ENCODE measurements at regions not wholly inside any gene's neighbourhood (a gene's known extent, or its start where the extent isn't known, plus 50 kb on each side); places are given as distances from the start of the nearest gene placed in this dataset.
"Not testable (repeated sequence)": the region's sequence is repeated elsewhere in the genome, so short reads cannot be mapped to it uniquely, and the experiment has no call there.

- no peak for DNase-seq
Observed at GRCh38 chr1:14420686-14421085, 177.8 kb upstream of the KAZN start.

- DNase-seq = no peak
Observed at GRCh38 chr1:14421295-14421976, 177.0 kb upstream of the KAZN start.

- no peak for DNase-seq
Observed at GRCh38 chr1:14421977-14422609, 176.4 kb upstream of the KAZN start.

DNA sequence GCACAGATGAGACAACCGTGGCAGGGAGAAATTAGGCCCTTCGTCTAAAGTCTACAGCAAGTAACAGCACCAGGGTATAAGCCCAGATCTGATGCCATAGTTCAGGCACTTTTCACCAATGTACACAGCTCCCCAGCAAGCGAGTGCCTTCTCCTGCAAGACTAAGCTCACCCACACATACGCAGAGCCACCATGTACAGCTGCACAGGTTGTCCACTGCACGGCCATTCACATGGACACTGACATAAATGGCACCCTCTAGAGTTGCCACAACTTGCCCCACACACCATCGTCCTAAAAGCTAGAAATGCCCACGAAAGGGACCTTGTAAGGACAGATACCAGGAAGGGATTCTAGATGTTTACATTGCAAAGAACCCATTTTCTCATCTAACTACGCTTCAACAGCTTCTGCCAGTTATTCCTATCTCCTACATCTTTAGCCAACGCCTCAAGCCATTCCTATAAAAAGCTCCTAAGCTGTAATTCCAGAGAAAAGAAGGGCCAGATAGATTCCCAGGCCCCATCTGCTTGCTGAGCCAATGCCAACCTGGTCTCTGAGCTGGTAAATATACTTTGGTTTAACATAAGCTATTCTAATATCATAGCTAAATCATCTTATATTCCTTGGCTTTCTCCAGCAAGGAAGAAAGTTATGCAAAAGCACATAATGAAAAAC lies 174.0 kb upstream of the KAZN start:
- DNase-seq = no peak

DNA sequence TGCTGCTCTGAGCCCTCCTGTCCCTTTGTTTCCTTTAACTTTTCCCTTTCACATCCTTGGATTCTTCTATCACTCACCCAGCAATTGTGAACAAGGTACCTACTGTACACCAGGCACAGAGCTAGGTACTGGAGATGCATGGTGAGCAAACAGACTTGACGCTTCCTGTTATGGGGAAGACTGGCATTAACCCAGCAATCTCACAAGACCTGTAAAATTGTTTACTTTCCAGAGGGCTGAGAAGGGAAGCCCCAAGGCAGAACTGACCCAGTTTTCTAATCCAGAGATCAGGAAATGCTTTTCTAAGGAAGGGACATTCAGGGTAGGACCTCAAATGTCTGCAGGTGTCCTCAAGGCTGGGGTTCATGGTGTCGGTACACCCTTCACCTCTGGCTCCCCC lies 171.6 kb upstream of the KAZN start:
- no peak for DNase-seq

- DNase-seq = no peak
Observed at GRCh38 chr1:14429577-14429976, 168.9 kb upstream of the KAZN start.

GRCh38 chr1:14432728-14433127 lies 165.8 kb upstream of the KAZN start:
- DNase-seq = not testable (repeated sequence)

GRCh38 chr1:14435368-14436023 lies 163.0 kb upstream of the KAZN start:
- no peak for DNase-seq

DNA sequence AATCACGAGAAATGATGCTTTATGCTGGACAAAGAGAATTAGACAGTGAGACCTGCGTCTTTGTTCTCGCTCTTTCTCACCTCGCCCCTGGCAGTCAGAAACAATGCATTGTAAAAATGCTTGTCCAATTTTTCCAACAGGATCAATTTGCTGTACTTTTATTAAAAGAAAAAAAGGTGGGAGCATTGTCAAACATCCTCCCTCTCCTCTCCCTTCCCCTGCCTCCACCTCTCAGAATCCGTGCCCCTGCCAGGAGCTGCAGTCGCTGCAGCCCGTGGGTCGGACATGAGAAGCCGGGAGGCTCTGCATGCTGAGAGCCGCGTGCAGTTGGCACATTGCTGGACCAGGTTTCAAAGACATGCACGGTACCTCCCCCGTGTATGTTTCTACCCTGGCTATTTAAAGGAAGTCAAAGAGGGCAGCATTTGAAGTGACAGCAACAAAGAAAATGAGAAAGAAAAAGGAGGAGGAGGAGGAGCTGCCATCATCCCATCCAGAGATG lies 161.0 kb upstream of the KAZN start:
- DNase-seq = no peak

- no peak for DNase-seq
Observed at GRCh38 chr1:14438127-14438769, 160.2 kb upstream of the KAZN start.

GRCh38 chr1:14439015-14439414 lies 159.5 kb upstream of the KAZN start:
- no peak for DNase-seq

DNA sequence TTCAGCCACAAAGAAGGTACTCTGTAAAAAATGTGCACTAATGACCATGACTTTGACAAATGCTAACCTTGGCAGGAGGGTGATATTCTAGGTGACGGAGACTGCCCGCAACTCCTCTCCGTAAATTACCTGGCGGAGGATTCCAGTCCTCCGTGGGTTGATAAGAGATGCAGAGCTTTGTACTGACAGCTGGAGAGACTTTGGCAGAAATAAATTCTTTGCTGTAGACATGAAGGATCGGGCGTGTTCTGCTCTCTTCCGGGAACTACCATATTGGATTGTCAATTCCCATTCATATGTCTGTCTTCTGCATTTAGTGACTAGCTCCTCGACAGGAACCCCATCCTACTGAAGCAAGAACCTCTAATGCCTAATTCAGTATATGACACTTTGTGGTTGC lies 158.3 kb upstream of the KAZN start:
- no peak for DNase-seq

GRCh38 chr1:14440731-14441130 lies 157.8 kb upstream of the KAZN start:
- no peak for DNase-seq

GRCh38 chr1:14441302-14441741 lies 157.2 kb upstream of the KAZN start:
- no peak for DNase-seq

- DNase-seq = no peak
Observed at GRCh38 chr1:14442669-14443068, 155.8 kb upstream of the KAZN start.

GRCh38 chr1:14443164-14443787 lies 155.2 kb upstream of the KAZN start:
- no peak for DNase-seq

DNA sequence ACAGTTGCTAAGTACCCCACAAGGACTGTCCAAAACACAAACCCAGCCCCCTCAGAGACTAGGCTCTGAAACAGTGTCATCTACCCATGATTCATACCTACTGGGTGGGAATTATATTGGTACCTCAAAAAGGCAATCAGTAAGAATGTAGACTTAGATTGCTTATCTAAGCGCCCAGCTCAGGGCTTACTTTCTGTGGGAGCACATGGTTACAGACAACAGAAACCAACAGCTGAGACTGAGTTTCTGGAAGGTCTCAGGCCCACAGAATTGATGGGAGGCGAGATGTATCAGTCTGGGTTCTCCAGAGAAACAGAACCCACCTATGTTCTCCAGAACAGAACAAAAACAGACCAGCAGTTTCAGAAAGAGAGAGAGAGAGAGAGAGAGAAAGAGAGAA lies 147.3 kb upstream of the KAZN start:
- DNase-seq = no peak

DNA sequence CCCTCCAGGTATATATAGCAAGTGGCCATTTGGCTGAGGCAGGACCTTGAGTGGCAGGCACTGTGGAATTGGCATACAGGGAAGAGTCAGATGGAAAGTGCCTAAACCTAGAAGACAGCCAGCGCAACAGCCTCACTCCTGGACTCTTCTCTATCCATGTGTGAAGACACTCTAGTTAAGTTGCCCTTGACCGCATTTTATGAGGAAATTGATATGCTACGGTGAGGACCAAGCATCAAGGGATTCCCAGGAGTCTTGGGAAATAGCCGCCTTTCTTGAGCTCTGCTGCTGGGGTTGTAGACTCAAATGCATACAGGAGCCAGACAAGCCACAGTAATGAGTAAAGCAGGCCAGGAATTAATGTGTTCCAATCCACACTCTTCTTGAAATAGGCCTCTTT lies 145.9 kb upstream of the KAZN start:
- no peak for DNase-seq

DNA sequence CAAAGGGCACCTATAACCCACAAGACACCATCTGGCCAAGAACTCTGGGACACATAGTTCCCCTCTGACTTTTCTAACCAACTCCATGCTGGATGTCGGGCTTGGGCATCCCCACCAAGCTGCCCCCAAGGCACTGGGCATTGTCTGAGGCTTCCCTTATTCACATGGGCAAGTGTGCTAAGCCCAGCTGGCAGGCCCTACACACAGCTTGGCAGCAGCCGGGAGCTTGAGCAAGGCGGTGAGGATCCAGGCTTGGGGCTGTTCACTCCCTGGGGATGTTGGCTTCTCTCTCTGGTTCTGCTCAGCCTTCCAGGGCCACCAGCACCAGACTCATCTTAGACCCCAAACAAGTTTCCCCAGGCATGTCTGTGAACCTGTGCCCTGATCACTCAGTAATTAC lies 138.3 kb upstream of the KAZN start:
- no peak for DNase-seq

DNA sequence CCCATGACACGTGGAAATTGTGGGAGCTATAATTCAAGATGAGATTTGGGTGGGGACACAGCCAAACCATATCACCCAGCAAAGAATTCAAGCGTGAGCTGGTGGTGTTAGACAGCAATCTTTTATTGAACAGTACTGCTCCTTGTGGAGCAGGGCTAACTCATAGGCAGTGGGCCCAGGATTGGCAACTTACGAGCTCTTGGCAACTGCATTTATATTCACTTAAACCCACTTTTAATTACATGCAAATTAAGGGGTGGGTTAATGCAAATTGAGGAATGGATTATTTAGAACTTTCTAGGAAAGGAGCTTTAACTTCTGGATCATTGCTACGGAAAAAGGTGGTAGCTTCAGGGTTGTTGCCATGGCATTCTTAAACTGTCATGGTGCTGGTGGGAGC lies 135.6 kb upstream of the KAZN start:
- DNase-seq = no peak

- no peak for DNase-seq
Observed at GRCh38 chr1:14466006-14466405, 132.5 kb upstream of the KAZN start.

DNA sequence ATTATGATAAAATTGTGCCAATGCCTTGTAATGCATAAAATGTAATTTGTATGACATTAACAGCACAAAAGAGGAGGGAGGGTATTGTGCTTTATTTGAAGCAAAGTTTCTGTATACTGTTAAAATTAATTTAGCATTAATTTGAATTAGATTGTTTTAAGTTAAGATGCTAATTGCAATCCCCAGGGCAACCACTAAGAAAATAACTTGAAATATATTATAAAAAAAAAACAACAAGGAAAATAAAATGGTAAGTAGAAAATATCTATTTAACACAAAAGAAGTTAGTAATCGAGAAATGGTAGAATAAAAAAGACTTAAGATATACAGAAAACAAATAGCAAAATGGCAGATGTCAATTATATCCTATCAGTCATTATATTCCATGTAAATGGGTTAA lies 131.4 kb upstream of the KAZN start:
- DNase-seq = no peak

GRCh38 chr1:14468751-14469150 lies 129.7 kb upstream of the KAZN start:
- DNase-seq = no peak

Data from CD4-positive, alpha-beta T cell treated with Interleukin-17A for 4 hours (primary cell).